Body of pancreas (tissue), 4 donors: ENCODE measurements at regions not wholly inside any gene's neighbourhood (a gene's known extent, or its start where the extent isn't known, plus 50 kb on each side); places are given as distances from the start of the nearest gene placed in this dataset.
A peak's percentile ranks its signal among the peaks of the same experiment; 100 is the strongest.

Experiments
- ATAC-seq: fragments of 150-250 bp; one replicate; pipeline ENCODE4 v1.9.1; 2016
- DNase-seq, 4 donors: peaks; one replicate each; pipeline ENCODE4 v3.0.0-alpha.2; 2019
- H3K27ac ChIP-seq, 4 donors: fragments of 200-600 bp; sonication (generic); 1 replicate in 3 of 4; 2 replicates in 1 of 4; pipeline versions ENCODE4 v1.5.1 to v1.6.1; 2016 to 2019; ENCODE audit warnings: mild to moderate bottlenecking in 1 of 4, mixed read lengths in 1 of 4, moderate library complexity in 1 of 4
- H3K27me3 ChIP-seq, 2 donors: fragments of 200-600 bp; sonication (generic); one replicate each; pipeline ENCODE4 v1.6.0; 2016; ENCODE audit warnings: mild to moderate bottlenecking in 1 of 2
- H3K36me3 ChIP-seq, 2 donors: fragments of 200-600 bp; sonication (generic); replicated peaks in 1 of 2; 2 replicates each; pipeline ENCODE4 v1.5.1; 2016; ENCODE audit warnings: low read depth in 2 of 2; ENCODE audit not compliant: insufficient read depth in 1 of 2
- H3K4me1 ChIP-seq: fragments of 200-600 bp; sonication (generic); one replicate; pipeline ENCODE4 v1.6.0; 2016
- H3K4me3 ChIP-seq, 2 donors: fragments of 200-600 bp; sonication (generic); 1 replicate in 1 of 2; 2 replicates in 1 of 2; pipeline ENCODE4 v1.5.1; 2016 to 2019
- H3K9me3 ChIP-seq, 3 donors: fragments of 200-600 bp; sonication (generic); 1 replicate in 2 of 3; 2 replicates in 1 of 3; pipeline ENCODE4 v1.5.1; 2016
- POLR2A ChIP-seq, 3 donors: fragments of 450-650 bp; IDR thresholded peaks; one replicate each; pipeline ENCODE4 v1.6.1; 2016; ENCODE audit warnings: antibody characterized with exemption in 3 of 3, mild to moderate bottlenecking in 2 of 3
- WGBS, 2 donors: methylation state at CpG; one replicate each; pipeline ENCODE4 v1.1.5; 2017; 5-methylcytosine and 5-hydroxymethylcytosine counted together
- intact Hi-C: fragments of 100-400 bp; cut with DNase I; formaldehyde crosslinking; loops from one replicate; pipeline ENCODE4 v1.15.1; 2023
- TF ChIP-seq, protein P1 (sequence below), 7 experiments: fragments of 450-650 bp in 4 of 7; fragments of 200-600 bp in 3 of 7; sonication (generic) in 3 of 7; IDR thresholded peaks; one replicate each; pipeline ENCODE4 v1.5.1; 2016 to 2019; ENCODE audit warnings: antibody characterized with exemption in 7 of 7

DNA sequence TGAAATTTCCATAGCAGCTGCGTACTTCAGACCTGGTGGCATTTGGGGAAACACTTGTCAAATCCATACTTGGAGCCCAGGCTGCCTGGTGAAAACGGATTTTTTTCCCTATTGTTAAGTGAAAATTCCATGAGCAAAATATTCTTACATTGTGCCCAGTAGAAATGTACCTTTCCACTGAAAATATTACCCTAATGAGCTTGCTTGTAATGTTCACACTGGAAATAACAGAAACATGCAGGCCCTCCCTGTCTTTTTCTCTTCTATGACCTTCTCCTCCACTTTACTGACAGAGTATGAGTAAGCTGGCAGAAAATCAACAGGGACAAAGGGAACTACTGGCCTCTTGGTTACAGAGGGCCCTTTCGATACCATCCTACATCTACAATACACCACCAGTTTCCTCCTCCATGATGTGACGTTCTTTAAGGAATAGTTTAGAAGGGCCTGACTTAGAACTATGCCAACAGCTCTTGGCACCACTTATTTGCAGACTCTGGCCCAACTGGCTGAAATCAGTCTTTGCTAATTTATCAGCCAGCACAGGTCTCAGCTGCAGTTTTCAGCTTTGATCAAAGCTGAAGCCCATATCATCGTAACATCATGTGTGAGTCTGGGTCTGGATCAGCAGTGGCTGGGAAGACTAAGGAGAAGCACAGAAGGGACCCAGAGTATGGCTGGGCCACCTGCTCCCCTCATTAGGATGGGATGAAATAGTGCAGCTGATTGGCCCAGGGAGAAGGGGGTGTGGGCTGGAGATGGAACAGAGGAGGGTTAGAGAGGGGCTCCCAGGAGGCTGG lies 272.2 kb upstream of the ID2 start:
- Histone ChIP-seq H3K9me3 (no peaks in the 10 kb centered on the region), H3K4me3 (no peak overlapping the region), H3K4me1 (peaks cover 33% of the 10 kb centered on the region), H3K36me3 (no peaks in the 10 kb centered on the region), H3K27me3 (no peaks in the 10 kb centered on the region), H3K27ac (no peak overlapping the region)
- 77 to 91% methylated on average over 5 of the region's 5 CpGs for WGBS, 2 donors
- TF ChIP-seq POLR2A (IDR thresholded peaks at IDR 0.05), result no peak
- TF ChIP-seq, protein P1, sequence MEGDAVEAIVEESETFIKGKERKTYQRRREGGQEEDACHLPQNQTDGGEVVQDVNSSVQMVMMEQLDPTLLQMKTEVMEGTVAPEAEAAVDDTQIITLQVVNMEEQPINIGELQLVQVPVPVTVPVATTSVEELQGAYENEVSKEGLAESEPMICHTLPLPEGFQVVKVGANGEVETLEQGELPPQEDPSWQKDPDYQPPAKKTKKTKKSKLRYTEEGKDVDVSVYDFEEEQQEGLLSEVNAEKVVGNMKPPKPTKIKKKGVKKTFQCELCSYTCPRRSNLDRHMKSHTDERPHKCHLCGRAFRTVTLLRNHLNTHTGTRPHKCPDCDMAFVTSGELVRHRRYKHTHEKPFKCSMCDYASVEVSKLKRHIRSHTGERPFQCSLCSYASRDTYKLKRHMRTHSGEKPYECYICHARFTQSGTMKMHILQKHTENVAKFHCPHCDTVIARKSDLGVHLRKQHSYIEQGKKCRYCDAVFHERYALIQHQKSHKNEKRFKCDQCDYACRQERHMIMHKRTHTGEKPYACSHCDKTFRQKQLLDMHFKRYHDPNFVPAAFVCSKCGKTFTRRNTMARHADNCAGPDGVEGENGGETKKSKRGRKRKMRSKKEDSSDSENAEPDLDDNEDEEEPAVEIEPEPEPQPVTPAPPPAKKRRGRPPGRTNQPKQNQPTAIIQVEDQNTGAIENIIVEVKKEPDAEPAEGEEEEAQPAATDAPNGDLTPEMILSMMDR (IDR thresholded peaks at IDR 0.05), result no peak
- no peak for ATAC-seq
- intact Hi-C loops, result no loop called here
- DNase-seq, result no peak

DNA sequence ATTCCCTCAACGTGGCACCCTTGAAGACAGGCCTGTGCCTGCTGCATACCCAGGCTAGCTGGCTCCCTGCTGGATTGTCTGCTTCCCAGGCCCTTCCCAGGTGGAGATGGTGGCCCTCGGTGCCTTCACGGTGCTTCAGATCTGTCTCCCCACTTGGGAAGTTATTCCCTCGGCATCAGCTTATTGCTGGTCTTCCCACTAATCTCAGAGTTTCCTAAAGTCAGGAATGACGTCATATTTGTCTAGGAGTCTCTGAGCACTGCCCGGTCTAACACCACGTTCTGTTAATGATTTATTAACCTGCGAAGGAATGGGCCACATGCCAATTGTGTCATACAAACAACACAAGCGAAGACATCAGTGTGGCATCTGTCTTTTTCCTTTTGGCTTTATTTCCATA lies 269.8 kb upstream of the ID2 start:
- no peaks in the 10 kb centered on the region for H3K9me3 ChIP-seq
- DNase-seq (peak; percentile 77 to 86 (median 80)), ATAC-seq (peak; percentile 75)
- H3K4me3 ChIP-seq, result no peak overlapping the region
- WGBS, 2 donors, result 18 to 22% methylated on average over 9 of the region's 9 CpGs
- H3K4me1 ChIP-seq, result peaks cover 33% of the 10 kb centered on the region
- intact Hi-C loops, result no loop called here
- peak overlapping the region in 3 of 4 donors; percentile 52 to 53 (median 53) for H3K27ac ChIP-seq
- no peaks in the 10 kb centered on the region for H3K36me3 ChIP-seq
- TF ChIP-seq, protein P1 (IDR thresholded peaks at IDR 0.05), result no peak
- TF ChIP-seq POLR2A (IDR thresholded peaks at IDR 0.05), result no peak
- H3K27me3 ChIP-seq, result no peaks in the 10 kb centered on the region

DNA sequence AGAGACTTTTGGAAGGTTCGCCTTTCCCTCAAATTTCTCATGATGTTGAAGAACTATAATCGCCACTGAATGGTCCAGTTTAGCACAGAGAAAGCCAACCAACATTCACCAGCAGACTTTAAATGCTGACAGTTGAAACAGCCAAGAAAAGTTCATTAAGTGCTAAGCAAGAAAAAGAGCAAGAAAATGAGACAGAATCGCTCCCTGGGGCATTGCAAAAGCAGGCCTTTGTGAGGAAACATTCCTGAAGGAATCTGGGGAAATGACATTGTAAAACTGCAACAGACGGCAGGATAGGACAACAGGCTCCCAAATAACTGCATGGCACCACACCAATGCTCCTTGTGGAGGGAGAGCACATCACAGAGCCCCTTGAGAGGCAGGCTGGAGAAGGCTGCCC lies 269.3 kb upstream of the ID2 start:
- ATAC-seq (no peak), DNase-seq (peak in 3 of 4 donors; percentile 17 to 41 (median 31))
- TF ChIP-seq, protein P1 (IDR thresholded peaks at IDR 0.05), result no peak
- no peak for TF ChIP-seq POLR2A (IDR thresholded peaks at IDR 0.05)
- intact Hi-C loops, result no loop called here
- H3K4me3 ChIP-seq, result no peak overlapping the region
- 48 to 68% methylated on average over 4 of the region's 4 CpGs for WGBS, 2 donors
- H3K9me3 ChIP-seq, result no peaks in the 10 kb centered on the region
- peak overlapping the region in 3 of 4 donors; percentile 42 to 53 (median 53) for H3K27ac ChIP-seq
- H3K36me3 ChIP-seq, result no peaks in the 10 kb centered on the region
- no peaks in the 10 kb centered on the region for H3K27me3 ChIP-seq
- peaks cover 33% of the 10 kb centered on the region for H3K4me1 ChIP-seq

DNA sequence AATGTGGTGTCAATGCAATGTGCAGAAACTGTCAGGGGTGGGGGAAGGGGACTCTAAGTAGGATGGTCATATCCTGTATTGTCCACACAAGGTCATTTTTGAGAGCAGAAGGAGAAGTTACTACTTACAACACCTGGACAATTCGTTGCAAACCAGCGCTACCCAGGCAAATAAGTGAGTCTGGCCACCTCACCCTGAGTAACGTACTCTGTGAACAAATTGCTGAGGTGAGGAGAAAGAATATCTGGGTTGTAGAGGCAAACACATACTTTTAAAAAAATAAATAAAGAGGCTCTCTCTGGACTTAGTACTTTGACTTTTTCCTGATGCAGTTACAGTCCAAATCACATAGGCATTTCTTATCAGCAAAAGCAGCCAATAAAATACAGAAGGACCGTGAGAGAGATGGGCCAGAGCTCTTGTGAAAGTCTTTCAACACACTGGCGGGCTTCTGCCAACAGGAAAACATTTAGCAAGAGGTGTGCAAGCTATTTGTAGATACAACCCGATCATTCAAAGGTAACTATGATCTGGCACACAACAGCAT lies 268.2 kb upstream of the ID2 start:
- Histone ChIP-seq H3K36me3 (no peaks in the 10 kb centered on the region), H3K4me3 (no peak overlapping the region), H3K9me3 (no peaks in the 10 kb centered on the region), H3K27ac (peak overlapping the region in 3 of 4 donors; percentile 42 to 53 (median 44)), H3K4me1 (peaks cover 33% of the 10 kb centered on the region), H3K27me3 (no peaks in the 10 kb centered on the region)
- WGBS, 2 donors, result 12 to 17% methylated on average over 6 of the region's 6 CpGs
- peak; percentile 69 for ATAC-seq
- peak; percentile 33 to 74 (median 61) for DNase-seq
- intact Hi-C loops, result no loop called here
- TF ChIP-seq, protein P1 (IDR thresholded peaks at IDR 0.05), result no peak
- TF ChIP-seq POLR2A (IDR thresholded peaks at IDR 0.05), result no peak
